ENCODE measurements at regions not wholly inside any gene's neighbourhood (a gene's known extent, or its start where the extent isn't known, plus 50 kb on each side); places are given as distances from the start of the nearest gene placed in this dataset.

DNA sequence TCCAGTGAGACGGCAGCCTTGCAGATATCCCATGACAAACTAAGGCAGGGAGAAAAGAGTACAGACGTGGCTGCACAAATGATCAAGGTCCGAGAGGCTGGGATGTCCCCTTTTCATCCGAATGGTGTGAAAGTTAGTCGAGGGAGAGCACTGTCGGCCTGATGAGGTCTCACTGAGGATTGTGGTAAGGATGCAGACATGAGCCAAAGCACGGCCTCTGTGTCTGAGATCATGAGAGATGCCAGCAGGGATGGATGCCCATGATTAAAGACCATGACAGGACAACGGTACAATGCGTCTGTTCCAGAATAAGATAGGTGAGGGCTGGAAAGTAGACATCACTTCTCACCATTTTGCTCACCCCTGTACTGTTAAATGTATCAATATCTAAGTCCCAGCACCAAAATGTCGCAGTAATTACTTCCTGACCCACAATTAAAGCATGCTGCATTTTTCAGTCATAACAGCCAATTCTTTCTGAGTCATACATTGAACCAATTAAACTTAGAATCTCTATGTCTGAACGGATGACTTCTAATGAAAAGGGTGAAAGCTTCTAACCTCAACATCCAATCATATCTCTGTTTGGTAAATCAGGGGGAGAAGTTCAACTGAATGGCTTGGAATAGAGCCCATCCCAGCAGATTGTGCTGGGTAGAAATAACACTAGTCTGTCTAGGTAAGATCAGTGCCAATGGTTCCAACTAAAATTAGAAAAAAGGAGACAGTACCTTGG, 249.6 kb upstream of the SOX5 start:
- Mint-ChIP-seq H3K4me1 (ENCODE audit: low read depth, unreplicated experiment) (peaks cover 14% of the 10 kb centered on the region), H3K4me3 (ENCODE audit: low read depth, unreplicated experiment) (no peak overlapping the region), H3K9me3 (ENCODE audit: low read depth, unreplicated experiment) (peaks cover 5% of the 10 kb centered on the region), H3K36me3 (ENCODE audit: insufficient read depth, unreplicated experiment) (no peaks in the 10 kb centered on the region), H3K27me3 (ENCODE audit: unreplicated experiment) (no peaks in the 10 kb centered on the region), H3K27ac (ENCODE audit: unreplicated experiment) (no peak overlapping the region)
- intact Hi-C loops (cut with micrococcal nuclease; ENCODE audit: unreplicated experiment) = no loop called here
- TF ChIP-seq, protein P1, sequence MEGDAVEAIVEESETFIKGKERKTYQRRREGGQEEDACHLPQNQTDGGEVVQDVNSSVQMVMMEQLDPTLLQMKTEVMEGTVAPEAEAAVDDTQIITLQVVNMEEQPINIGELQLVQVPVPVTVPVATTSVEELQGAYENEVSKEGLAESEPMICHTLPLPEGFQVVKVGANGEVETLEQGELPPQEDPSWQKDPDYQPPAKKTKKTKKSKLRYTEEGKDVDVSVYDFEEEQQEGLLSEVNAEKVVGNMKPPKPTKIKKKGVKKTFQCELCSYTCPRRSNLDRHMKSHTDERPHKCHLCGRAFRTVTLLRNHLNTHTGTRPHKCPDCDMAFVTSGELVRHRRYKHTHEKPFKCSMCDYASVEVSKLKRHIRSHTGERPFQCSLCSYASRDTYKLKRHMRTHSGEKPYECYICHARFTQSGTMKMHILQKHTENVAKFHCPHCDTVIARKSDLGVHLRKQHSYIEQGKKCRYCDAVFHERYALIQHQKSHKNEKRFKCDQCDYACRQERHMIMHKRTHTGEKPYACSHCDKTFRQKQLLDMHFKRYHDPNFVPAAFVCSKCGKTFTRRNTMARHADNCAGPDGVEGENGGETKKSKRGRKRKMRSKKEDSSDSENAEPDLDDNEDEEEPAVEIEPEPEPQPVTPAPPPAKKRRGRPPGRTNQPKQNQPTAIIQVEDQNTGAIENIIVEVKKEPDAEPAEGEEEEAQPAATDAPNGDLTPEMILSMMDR (IDR thresholded peaks at IDR 0.05; ENCODE audit: unreplicated experiment) = no peak
- no TSS peak for BruUV-seq (replicated peaks)
- DNase-seq = no peak
- CTCF ChIA-PET = no interaction called here

DNA sequence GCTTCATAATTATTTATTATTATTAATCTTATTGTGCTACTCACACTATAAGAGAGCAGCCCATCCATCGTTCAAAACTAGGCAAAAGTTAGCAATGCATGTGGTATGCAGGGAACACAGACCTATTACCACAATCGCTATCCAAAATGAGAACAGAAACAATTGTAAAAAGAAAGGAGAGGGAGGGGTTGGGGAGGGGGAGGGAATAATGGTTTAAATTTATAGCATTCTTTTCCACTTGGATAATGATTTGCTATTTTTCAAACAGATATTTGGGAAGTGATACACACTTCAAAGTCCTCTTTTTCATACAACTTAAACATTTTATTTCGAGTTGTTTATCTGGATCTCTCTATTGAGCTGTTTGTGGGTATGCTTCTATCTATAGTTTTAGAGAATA, 248.6 kb upstream of the SOX5 start:
- no peak overlapping the region for H3K4me3 Mint-ChIP-seq (ENCODE audit: low read depth, unreplicated experiment)
- peaks cover 2% of the 10 kb centered on the region for H3K9me3 Mint-ChIP-seq (ENCODE audit: low read depth, unreplicated experiment)
- DNase-seq = no peak
- TF ChIP-seq, protein P1 (IDR thresholded peaks at IDR 0.05; ENCODE audit: unreplicated experiment) = no peak
- no peaks in the 10 kb centered on the region for H3K27me3 Mint-ChIP-seq (ENCODE audit: unreplicated experiment)
- CTCF ChIA-PET = no interaction called here
- intact Hi-C loops (cut with micrococcal nuclease; ENCODE audit: unreplicated experiment) = no loop called here
- H3K4me1 Mint-ChIP-seq (ENCODE audit: low read depth, unreplicated experiment) = peaks cover 14% of the 10 kb centered on the region
- no peak overlapping the region for H3K27ac Mint-ChIP-seq (ENCODE audit: unreplicated experiment)
- BruUV-seq (replicated peaks) = no TSS peak
- H3K36me3 Mint-ChIP-seq (ENCODE audit: insufficient read depth, unreplicated experiment) = no peaks in the 10 kb centered on the region

DNA sequence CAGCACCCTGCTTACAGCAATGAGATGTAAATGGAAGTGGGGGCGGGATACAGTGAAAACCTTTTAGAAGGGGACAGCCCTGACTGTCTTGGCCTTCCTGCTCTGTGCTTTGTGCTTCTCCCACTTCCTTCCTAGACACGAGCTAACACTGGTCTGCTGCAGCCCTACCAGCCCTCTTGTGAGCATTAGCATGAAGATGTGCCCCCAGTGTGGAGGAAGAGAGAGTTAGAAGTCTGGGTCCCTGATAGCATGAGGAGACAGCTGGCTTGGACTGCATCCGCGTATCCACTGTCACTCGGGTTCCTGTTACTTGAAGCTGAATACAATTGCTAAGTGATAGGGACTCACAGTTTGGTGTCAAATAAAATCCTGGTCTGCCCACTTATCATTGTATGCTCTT, 248.1 kb upstream of the SOX5 start:
- no peaks in the 10 kb centered on the region for H3K27me3 Mint-ChIP-seq (ENCODE audit: unreplicated experiment)
- no peak overlapping the region for H3K4me3 Mint-ChIP-seq (ENCODE audit: low read depth, unreplicated experiment)
- BruUV-seq (replicated peaks) = no TSS peak
- DNase-seq = no peak
- peaks cover 14% of the 10 kb centered on the region for H3K4me1 Mint-ChIP-seq (ENCODE audit: low read depth, unreplicated experiment)
- H3K9me3 Mint-ChIP-seq (ENCODE audit: low read depth, unreplicated experiment) = no peaks in the 10 kb centered on the region
- H3K27ac Mint-ChIP-seq (ENCODE audit: unreplicated experiment) = no peak overlapping the region
- TF ChIP-seq, protein P1 (IDR thresholded peaks at IDR 0.05; ENCODE audit: unreplicated experiment) = no peak
- intact Hi-C loops (cut with micrococcal nuclease; ENCODE audit: unreplicated experiment) = no loop called here
- CTCF ChIA-PET = interaction anchor here (0.5 kb wide), 1 partner anchor 350 kb away, joined by 3 read pairs; no protein-coding TSS in a partner anchor
- H3K36me3 Mint-ChIP-seq (ENCODE audit: insufficient read depth, unreplicated experiment) = no peaks in the 10 kb centered on the region

DNA sequence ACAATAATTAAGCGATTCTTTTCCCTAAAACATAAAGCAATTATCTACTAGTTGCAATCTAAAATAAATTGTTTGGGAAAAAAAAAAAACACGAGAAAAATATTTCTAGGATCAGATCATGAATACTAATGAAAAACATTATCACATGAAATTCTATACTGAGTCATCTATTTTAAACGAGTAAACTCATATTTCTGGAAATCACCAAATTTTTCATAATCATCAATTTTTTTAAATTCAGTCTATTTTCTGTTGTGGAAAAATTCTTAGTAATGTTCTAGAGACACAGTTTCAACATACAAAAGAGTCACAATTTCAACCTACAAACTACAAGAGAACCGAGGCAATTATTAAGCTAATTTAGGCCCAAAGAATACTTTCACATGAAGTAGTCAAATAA, 245.6 kb upstream of the SOX5 start:
- no peaks in the 10 kb centered on the region for H3K36me3 Mint-ChIP-seq (ENCODE audit: insufficient read depth, unreplicated experiment)
- intact Hi-C loops (cut with micrococcal nuclease; ENCODE audit: unreplicated experiment) = no loop called here
- no peaks in the 10 kb centered on the region for H3K27me3 Mint-ChIP-seq (ENCODE audit: unreplicated experiment)
- peaks cover 2% of the 10 kb centered on the region for H3K9me3 Mint-ChIP-seq (ENCODE audit: low read depth, unreplicated experiment)
- TF ChIP-seq, protein P1 (IDR thresholded peaks at IDR 0.05; ENCODE audit: unreplicated experiment) = no peak
- no peak overlapping the region for H3K4me3 Mint-ChIP-seq (ENCODE audit: low read depth, unreplicated experiment)
- BruUV-seq (replicated peaks) = no TSS peak
- peaks cover 7% of the 10 kb centered on the region for H3K4me1 Mint-ChIP-seq (ENCODE audit: low read depth, unreplicated experiment)
- DNase-seq = no peak
- CTCF ChIA-PET = no interaction called here
- H3K27ac Mint-ChIP-seq (ENCODE audit: unreplicated experiment) = no peak overlapping the region

Data from Calu3 (cell line).